Transverse colon (tissue), 4 donors: ENCODE measurements at regions not wholly inside any gene's neighbourhood (a gene's known extent, or its start where the extent isn't known, plus 50 kb on each side); places are given as distances from the start of the nearest gene placed in this dataset.

Source experiments
- DNase-seq: peaks from one replicate; pipeline ENCODE4 v3.0.0-alpha.2; 2019
- H3K27ac ChIP-seq, 4 donors: fragments of 200-600 bp; sonication (generic); 2 replicates each; pipeline ENCODE4 v1.5.1; 2016 to 2018; ENCODE audit warnings: inconsistent platforms in 4 of 4
- H3K27me3 ChIP-seq: fragments of 200-600 bp; sonication (generic); 2 replicates; pipeline ENCODE4 v1.5.1; 2017; ENCODE audit warnings: inconsistent platforms
- H3K36me3 ChIP-seq, 4 donors: fragments of 200-600 bp; sonication (generic); 2 replicates each; pipeline ENCODE4 v1.5.1; 2017 to 2019; ENCODE audit warnings: inconsistent platforms in 4 of 4
- H3K4me1 ChIP-seq, 4 donors: fragments of 200-600 bp; sonication (generic); 2 replicates each; pipeline ENCODE4 v1.5.1; 2017 to 2020; ENCODE audit warnings: inconsistent platforms in 4 of 4
- H3K4me3 ChIP-seq, 4 donors: fragments of 200-600 bp; sonication (generic); 1 replicate in 1 of 4; 2 replicates in 3 of 4; pipeline versions ENCODE4 v1.5.1 to v1.6.1; 2017 to 2019; ENCODE audit warnings: inconsistent platforms in 4 of 4
- H3K9me3 ChIP-seq, 2 donors: fragments of 200-600 bp; sonication (generic); 2 replicates each; pipeline ENCODE4 v1.5.1; 2017 to 2019; ENCODE audit warnings: inconsistent platforms in 2 of 2
- EP300 ChIP-seq: sonication (generic); formaldehyde crosslinking; IDR thresholded peaks from one replicate; pipeline ENCODE4 v1.6.1; 2017; ENCODE audit warnings: antibody characterized with exemption, low read depth
- POLR2A ChIP-seq: fragments of 450-650 bp; IDR thresholded peaks from one replicate; pipeline ENCODE4 v1.6.1; 2016; ENCODE audit warnings: antibody characterized with exemption, mild to moderate bottlenecking, moderate library complexity
- POLR2AphosphoS5 ChIP-seq, 3 donors: sonication (generic); formaldehyde crosslinking; IDR thresholded peaks; one replicate each; pipeline ENCODE4 v1.6.1; 2016; ENCODE audit warnings: antibody characterized with exemption in 3 of 3
- WGBS, 2 donors: methylation state at CpG; one replicate each; pipeline ENCODE4 v1.1.5; 2018; ENCODE audit warnings: low coverage in 1 of 2; 5-methylcytosine and 5-hydroxymethylcytosine counted together
- in situ Hi-C, 4 donors: fragments of 200-750 bp; cut with MboI; loops; one replicate each; pipeline versions ENCODE4 v1.15.0 to v1.15.1; 2017; ENCODE audit warnings: low sequenced_read_pairs in 3 of 4, low pct_ligation_motif_present in 1 of 4, low pct_unique_long_range_greater_than_20kb in 1 of 4
- intact Hi-C: fragments of 100-400 bp; cut with DNase I; formaldehyde crosslinking; loops from one replicate; pipeline ENCODE4 v1.15.1; 2023; ENCODE audit warnings: low total_unique reads
- TF ChIP-seq, protein P1 (sequence below), 5 experiments: fragments of 200-600 bp in 3 of 5; fragments of 450-650 bp in 2 of 5; sonication (generic) in 3 of 5; IDR thresholded peaks; 1 replicate in 2 of 5; 2 replicates in 3 of 5; pipeline ENCODE4 v1.5.1; 2016 to 2017; ENCODE audit warnings: antibody characterized with exemption in 5 of 5, inconsistent platforms in 3 of 5, mild to moderate bottlenecking in 2 of 5, moderate library complexity in 1 of 5

DNA sequence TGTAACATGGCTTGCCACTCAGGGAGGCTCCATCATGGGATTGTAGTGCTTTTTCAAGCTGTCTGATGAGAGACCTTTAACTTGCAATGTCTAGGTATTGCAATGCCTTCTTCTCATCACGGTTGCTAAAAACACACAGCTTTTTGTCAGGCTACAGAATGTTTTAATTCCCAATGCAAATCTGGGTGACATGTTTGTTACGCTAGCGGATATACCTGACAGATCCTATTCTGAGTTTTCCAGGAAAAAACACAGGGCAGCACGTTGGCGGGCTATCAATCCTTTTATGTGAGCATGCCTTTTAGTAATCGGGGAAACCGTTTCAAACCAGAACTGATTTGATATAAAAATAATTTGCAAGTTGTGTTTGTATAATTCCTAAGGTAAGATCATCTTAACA, 577.2 kb upstream of the MAP3K7 start:
- Histone ChIP-seq H3K9me3 (no peaks in the 10 kb centered on the region), H3K27me3 (no peaks in the 10 kb centered on the region), H3K4me3 (no peak overlapping the region), H3K27ac (no peak overlapping the region), H3K4me1 (no peaks in the 10 kb centered on the region), H3K36me3 (no peaks in the 10 kb centered on the region)
- WGBS, 2 donors: 83 to 89% methylated on average over 6 to 7 of the region's 7 CpGs
- intact Hi-C loops: no loop called here
- in situ Hi-C loops: no loop called here
- no peak for DNase-seq
- TF ChIP-seq POLR2AphosphoS5 (IDR thresholded peaks at IDR 0.05) (no peak), POLR2A (no peak), EP300 (no peak)
- TF ChIP-seq, protein P1, sequence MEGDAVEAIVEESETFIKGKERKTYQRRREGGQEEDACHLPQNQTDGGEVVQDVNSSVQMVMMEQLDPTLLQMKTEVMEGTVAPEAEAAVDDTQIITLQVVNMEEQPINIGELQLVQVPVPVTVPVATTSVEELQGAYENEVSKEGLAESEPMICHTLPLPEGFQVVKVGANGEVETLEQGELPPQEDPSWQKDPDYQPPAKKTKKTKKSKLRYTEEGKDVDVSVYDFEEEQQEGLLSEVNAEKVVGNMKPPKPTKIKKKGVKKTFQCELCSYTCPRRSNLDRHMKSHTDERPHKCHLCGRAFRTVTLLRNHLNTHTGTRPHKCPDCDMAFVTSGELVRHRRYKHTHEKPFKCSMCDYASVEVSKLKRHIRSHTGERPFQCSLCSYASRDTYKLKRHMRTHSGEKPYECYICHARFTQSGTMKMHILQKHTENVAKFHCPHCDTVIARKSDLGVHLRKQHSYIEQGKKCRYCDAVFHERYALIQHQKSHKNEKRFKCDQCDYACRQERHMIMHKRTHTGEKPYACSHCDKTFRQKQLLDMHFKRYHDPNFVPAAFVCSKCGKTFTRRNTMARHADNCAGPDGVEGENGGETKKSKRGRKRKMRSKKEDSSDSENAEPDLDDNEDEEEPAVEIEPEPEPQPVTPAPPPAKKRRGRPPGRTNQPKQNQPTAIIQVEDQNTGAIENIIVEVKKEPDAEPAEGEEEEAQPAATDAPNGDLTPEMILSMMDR (IDR thresholded peaks at IDR 0.05): no peak

DNA sequence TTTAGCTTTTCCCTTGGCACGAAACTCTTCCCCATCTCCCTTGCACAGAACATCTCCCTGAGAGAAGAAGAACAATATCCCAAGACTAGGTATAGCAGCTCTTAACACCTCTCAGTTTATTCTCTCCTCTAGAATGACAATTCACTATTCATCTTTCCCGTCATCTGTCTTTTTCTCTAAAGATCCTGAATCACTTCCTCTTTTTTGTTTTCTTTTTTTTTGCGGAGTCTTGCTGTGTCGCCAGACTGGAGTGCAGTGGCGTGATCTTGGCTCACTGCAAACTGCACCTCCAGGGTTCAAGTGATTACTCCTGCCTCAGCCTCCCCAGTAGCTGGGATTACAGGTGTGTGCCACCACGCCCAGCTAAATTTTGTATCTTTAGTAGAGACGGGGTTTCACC, 574.4 kb upstream of the MAP3K7 start:
- Histone ChIP-seq H3K4me3 (no peak overlapping the region), H3K27ac (no peak overlapping the region), H3K9me3 (no peaks in the 10 kb centered on the region), H3K4me1 (no peaks in the 10 kb centered on the region), H3K27me3 (no peaks in the 10 kb centered on the region), H3K36me3 (no peaks in the 10 kb centered on the region)
- DNase-seq: no peak
- in situ Hi-C loops: no loop called here
- no peak for TF ChIP-seq POLR2A
- TF ChIP-seq, protein P1 (IDR thresholded peaks at IDR 0.05): no peak
- TF ChIP-seq POLR2AphosphoS5 (IDR thresholded peaks at IDR 0.05): no peak
- no peak for TF ChIP-seq EP300
- intact Hi-C loops: no loop called here
- WGBS, 2 donors: 81 to 82% methylated on average over 5 to 7 of the region's 7 CpGs

DNA sequence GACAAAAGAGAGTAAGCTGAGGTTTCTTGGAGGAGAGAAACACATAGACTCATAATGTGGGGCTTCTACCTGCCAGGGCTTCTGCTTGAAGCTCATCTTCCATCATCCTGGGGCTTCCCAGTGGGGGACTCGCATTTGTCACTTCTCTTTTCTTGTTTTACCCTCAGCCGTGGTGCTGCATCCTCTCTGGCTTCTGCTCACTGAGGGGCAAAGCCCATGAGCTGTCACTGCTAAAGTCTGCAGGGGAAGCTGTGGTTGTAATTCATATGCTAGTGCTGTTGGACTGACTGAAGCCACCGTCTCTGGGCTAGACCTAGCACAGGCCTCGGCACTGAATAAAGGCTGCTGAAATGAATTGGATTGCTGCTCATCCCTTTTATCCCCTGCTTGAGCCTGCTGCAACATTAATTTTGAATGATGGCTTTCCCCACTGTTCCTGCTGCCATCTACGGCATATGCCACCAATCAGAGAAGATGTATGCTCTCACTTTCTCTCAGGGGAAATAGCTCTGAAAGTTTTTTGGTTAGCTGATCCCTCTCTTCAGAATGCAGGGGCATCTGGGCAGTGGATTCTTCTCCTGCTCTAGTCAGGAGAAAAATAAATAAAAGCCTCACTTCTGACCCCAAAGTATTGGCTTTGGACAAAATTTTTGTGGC, 568.4 kb upstream of the MAP3K7 start:
- Histone ChIP-seq H3K4me3 (no peak overlapping the region), H3K9me3 (no peaks in the 10 kb centered on the region), H3K27ac (no peak overlapping the region), H3K4me1 (no peaks in the 10 kb centered on the region), H3K27me3 (no peaks in the 10 kb centered on the region), H3K36me3 (no peaks in the 10 kb centered on the region)
- TF ChIP-seq, protein P1 (IDR thresholded peaks at IDR 0.05): no peak
- no peak for TF ChIP-seq POLR2AphosphoS5 (IDR thresholded peaks at IDR 0.05)
- no peak for TF ChIP-seq EP300
- TF ChIP-seq POLR2A: no peak
- in situ Hi-C loops: no loop called here
- WGBS, 2 donors: 55 to 78% methylated on average over 1 to 5 of the region's 5 CpGs
- intact Hi-C loops: no loop called here
- DNase-seq: no peak

DNA sequence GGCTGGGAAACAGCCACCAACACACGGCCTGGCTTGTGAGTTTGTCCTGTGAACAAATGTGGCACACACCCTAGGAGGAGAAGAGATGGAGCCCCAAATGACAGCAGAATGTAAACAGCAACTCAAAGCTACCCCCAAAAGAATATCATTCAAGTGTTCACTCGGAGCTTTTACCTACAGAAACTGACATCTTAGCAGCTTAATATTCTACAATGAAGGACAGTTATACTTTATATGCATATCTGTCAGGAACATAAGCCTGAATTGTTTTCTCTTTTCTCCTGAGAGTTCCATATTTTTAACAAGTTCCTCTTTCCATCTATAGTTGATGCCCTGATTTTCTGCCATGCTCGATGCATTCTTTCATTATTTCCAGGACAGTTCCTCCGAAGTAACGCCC, 566.0 kb upstream of the MAP3K7 start:
- H3K36me3 ChIP-seq: no peaks in the 10 kb centered on the region
- TF ChIP-seq POLR2AphosphoS5 (IDR thresholded peaks at IDR 0.05) (no peak), EP300 (no peak), POLR2A (no peak)
- TF ChIP-seq, protein P1 (IDR thresholded peaks at IDR 0.05): no peak

More for the DNA sequence above, 566.0 kb upstream of the MAP3K7 start:
- H3K27me3 ChIP-seq: no peaks in the 10 kb centered on the region
- H3K9me3 ChIP-seq: no peaks in the 10 kb centered on the region
- WGBS, 2 donors: 77% methylated on average over 3 to 5 of the region's 5 CpGs
- H3K4me1 ChIP-seq: no peaks in the 10 kb centered on the region
- intact Hi-C loops (no loop called here), in situ Hi-C loops (no loop called here)
- H3K4me3 ChIP-seq: no peak overlapping the region
- no peak overlapping the region for H3K27ac ChIP-seq
- no peak for DNase-seq
